ENCODE measurements at regions not wholly inside any gene's neighbourhood (a gene's known extent, or its start where the extent isn't known, plus 50 kb on each side); places are given as distances from the start of the nearest gene placed in this dataset.

DNA sequence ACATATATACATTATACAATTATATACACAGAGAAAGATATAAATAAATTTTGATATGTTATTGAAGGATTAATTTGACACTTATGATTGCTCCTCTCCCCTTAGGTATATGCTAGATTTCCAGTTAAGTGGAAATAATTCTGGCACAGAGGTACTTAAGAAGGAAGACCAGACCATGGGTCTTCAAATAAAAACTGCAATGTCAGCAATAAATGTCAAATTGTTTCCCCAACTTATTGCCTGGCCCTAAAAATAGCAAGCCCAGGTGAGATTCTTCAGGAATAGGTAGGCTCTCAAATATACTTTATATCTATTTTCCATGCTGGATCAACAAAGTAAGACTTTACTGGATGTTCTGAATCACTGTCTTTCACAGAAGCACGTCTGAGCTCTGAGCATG lies 551.3 kb upstream of the STEAP1 start:
- Histone ChIP-seq H3K27me3 (ENCODE audit: control insufficient read depth, insufficient read depth, low read length) (no peaks in the 10 kb centered on the region), H3K36me3 (ENCODE audit: control insufficient read depth, insufficient read depth, low read length) (no peaks in the 10 kb centered on the region), H3K4ac (ENCODE audit: low read depth, low read length) (no peak overlapping the region), H3K4me3 (ENCODE audit: insufficient read depth, low read depth, low read length) (no peak overlapping the region), H3K18ac (ENCODE audit: low read depth, low read length) (no peak overlapping the region), H2AK9ac (replicated peaks; ENCODE audit: low read depth, low read length, poor library complexity) (no peak overlapping the region), H3K79me1 (ENCODE audit: low read depth in 1 of 2, low read length in 2 of 2) (no peaks in the 10 kb centered on the region), H3K56ac (ENCODE audit: extremely low read depth, insufficient read depth, low read length) (no peak overlapping the region), H2AFZ (replicated peaks; ENCODE audit: low read length, poor library complexity) (no peak overlapping the region), H2AK5ac (ENCODE audit: low read depth, low read length) (no peak overlapping the region), H2BK20ac (ENCODE audit: low read depth, low read length) (no peak overlapping the region), H3K27ac (ENCODE audit: insufficient read depth, low read length) (no peak overlapping the region), H4K8ac (ENCODE audit: low read depth in 2 of 2, low read length in 2 of 2) (no peak overlapping the region), H3K9me1 (ENCODE audit: insufficient read depth, low read length) (no peaks in the 10 kb centered on the region), H3K4me2 (ENCODE audit: low read depth, low read length) (no peak overlapping the region), H2BK120ac (ENCODE audit: low read depth, low read length) (no peak overlapping the region), H4K20me1 (ENCODE audit: insufficient read depth, low read length) (no peaks in the 10 kb centered on the region), H3K14ac (replicated peaks; ENCODE audit: low read depth, low read length) (no peak overlapping the region), H4K91ac (ENCODE audit: insufficient read depth, low read depth, low read length) (no peak overlapping the region), H2BK5ac (ENCODE audit: low read depth, low read length, poor library complexity, severe bottlenecking) (no peak overlapping the region), H3K4me1 (ENCODE audit: control insufficient read depth, insufficient read depth, low read length) (no peaks in the 10 kb centered on the region), H4K5ac (ENCODE audit: low read depth, low read length) (no peak overlapping the region), H3K9me3 (ENCODE audit: control insufficient read depth, insufficient read depth, low read length) (peaks cover 10% of the 10 kb centered on the region), H3K9ac (ENCODE audit: low read depth, low read length) (no peak overlapping the region), H2BK15ac (ENCODE audit: low read depth, low read length) (no peak overlapping the region), H3K23ac (ENCODE audit: low read depth, low read length) (no peak overlapping the region)
- WGBS, 2 experiments (ENCODE audit: extremely low coverage in 2 of 2, insufficient read length in 1 of 2): no CpG with 5 or more reads among the region's 1 CpG
- in situ Hi-C loops (cut with MboI; ENCODE audit: low sequenced_read_pairs) (no loop called here), dilution Hi-C loops (cut with HindIII; ENCODE audit: low sequenced_read_pairs, unreplicated experiment) (no loop called here), intact Hi-C loops (cut with micrococcal nuclease) (no loop called here)
- ChIA-PET POLR2A (ENCODE audit: unreplicated experiment) (no interaction called here), CTCF (no interaction called here)
- no peak for ATAC-seq (ENCODE audit: low read depth)
- BruUV-seq (replicated peaks): no TSS peak
- TF ChIP-seq MAFK (IDR thresholded peaks at IDR 0.05; ENCODE audit: low read depth, low read length) (peak; percentile 99), SMC3 (IDR thresholded peaks at IDR 0.05; ENCODE audit: low read depth, low read length) (no peak), RFX5 (IDR thresholded peaks at IDR 0.05; ENCODE audit: low read depth, low read length) (no peak), BHLHE40 (IDR thresholded peaks at IDR 0.05; ENCODE audit: low read depth, low read length) (no peak), RAD21 (IDR thresholded peaks at IDR 0.05; ENCODE audit: low read length) (no peak)
- TF ChIP-seq, protein P1, sequence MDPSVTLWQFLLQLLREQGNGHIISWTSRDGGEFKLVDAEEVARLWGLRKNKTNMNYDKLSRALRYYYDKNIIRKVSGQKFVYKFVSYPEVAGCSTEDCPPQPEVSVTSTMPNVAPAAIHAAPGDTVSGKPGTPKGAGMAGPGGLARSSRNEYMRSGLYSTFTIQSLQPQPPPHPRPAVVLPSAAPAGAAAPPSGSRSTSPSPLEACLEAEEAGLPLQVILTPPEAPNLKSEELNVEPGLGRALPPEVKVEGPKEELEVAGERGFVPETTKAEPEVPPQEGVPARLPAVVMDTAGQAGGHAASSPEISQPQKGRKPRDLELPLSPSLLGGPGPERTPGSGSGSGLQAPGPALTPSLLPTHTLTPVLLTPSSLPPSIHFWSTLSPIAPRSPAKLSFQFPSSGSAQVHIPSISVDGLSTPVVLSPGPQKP (IDR thresholded peaks at IDR 0.05; ENCODE audit: borderline replicate concordance, low read depth, low read length): no peak
- TF ChIP-seq, protein P2, sequence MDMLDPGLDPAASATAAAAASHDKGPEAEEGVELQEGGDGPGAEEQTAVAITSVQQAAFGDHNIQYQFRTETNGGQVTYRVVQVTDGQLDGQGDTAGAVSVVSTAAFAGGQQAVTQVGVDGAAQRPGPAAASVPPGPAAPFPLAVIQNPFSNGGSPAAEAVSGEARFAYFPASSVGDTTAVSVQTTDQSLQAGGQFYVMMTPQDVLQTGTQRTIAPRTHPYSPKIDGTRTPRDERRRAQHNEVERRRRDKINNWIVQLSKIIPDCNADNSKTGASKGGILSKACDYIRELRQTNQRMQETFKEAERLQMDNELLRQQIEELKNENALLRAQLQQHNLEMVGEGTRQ (IDR thresholded peaks at IDR 0.05; ENCODE audit: low read depth, low read length): no peak
- TF ChIP-seq, protein P3, sequence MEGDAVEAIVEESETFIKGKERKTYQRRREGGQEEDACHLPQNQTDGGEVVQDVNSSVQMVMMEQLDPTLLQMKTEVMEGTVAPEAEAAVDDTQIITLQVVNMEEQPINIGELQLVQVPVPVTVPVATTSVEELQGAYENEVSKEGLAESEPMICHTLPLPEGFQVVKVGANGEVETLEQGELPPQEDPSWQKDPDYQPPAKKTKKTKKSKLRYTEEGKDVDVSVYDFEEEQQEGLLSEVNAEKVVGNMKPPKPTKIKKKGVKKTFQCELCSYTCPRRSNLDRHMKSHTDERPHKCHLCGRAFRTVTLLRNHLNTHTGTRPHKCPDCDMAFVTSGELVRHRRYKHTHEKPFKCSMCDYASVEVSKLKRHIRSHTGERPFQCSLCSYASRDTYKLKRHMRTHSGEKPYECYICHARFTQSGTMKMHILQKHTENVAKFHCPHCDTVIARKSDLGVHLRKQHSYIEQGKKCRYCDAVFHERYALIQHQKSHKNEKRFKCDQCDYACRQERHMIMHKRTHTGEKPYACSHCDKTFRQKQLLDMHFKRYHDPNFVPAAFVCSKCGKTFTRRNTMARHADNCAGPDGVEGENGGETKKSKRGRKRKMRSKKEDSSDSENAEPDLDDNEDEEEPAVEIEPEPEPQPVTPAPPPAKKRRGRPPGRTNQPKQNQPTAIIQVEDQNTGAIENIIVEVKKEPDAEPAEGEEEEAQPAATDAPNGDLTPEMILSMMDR (conservative IDR thresholded peaks at IDR 0.05; ENCODE audit: low read depth, low read length): no peak
- no peak for DNase-seq

Measured in IMR-90 (cell line).